ENCODE measurements at regions not wholly inside any gene's neighbourhood (a gene's known extent, or its start where the extent isn't known, plus 50 kb on each side); places are given as distances from the start of the nearest gene placed in this dataset.

DNA sequence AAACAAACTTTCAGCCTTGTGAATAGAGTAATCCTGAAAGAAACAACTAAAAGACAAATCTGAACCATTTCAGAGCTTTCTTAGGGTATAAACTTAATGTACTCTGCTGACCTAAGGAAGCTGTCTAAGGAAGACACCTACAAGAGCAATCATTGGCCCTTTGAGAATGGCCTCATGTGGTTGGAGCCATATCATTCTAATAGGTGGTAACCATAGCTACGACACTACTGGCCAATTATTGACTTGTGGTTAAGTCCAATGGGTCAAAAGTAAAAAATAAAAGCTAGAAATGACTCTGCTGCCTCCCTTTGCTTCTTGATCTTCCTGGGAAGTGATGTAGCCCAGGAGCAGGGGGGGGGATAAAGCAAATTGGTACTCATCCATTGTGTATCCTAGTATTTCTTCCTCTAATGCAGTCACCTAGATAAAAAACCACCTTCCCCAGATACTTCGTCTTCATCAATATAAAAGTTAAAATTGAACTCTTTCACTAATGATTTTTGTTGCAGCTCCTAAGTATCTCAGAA is 547.0 kb downstream of the ARAP2 start:
- no peak for DNase-seq (ENCODE audit: extremely low read depth in 1 of 11, low read depth in 9 of 11, low spot score in 4 of 11)

GRCh38 chr4:35700663-35701062 is 543.7 kb downstream of the ARAP2 start:
- DNase-seq (ENCODE audit: extremely low read depth in 1 of 11, low read depth in 9 of 11, low spot score in 4 of 11) = no peak

GRCh38 chr4:35709080-35709479 is 535.2 kb downstream of the ARAP2 start:
- no peak for DNase-seq (ENCODE audit: extremely low read depth in 1 of 11, low read depth in 9 of 11, low spot score in 4 of 11)

GRCh38 chr4:35710343-35710742 is 534.0 kb downstream of the ARAP2 start:
- DNase-seq (ENCODE audit: extremely low read depth in 1 of 11, low read depth in 9 of 11, low spot score in 4 of 11) = no peak

DNA sequence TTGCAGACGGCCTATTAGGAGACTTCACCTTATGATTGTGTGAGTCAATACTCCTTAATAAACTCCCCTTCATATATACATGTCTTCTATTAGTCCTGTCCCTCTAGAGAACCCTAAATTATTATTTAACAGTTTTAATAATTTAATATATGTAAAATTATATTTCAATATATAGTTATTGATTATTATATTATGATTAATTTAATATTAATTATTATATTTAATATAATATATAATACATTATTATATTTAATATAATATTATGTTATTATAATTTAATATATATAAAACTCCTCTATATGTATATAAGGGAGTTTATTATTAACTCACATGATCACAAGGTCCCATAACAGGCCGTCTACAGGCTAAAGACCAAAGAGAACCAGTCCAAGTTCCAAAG is 533.2 kb downstream of the ARAP2 start:
- DNase-seq (ENCODE audit: extremely low read depth in 1 of 11, low read depth in 9 of 11, low spot score in 4 of 11) = no peak

GRCh38 chr4:35723973-35724372 is 520.3 kb downstream of the ARAP2 start:
- DNase-seq (ENCODE audit: extremely low read depth in 1 of 11, low read depth in 9 of 11, low spot score in 4 of 11) = no peak

DNA sequence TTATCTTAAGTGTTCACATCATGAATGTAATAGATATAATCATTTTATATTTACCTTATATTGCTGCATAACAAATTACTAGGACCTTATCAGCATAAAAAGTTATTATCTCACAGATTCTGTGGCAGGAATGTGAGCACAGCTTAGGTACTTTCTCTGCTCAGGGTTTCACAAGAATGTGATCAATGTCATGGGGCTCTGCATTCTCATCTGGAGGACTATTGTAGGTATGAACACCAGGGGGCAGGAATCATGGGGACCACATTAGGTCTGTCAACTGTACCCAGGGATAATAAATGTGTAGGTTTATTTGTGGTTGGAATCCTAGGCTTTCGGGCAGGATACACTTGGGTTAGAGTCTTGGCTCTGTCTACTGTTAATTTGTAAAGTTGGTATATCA is 519.2 kb downstream of the ARAP2 start:
- DNase-seq (ENCODE audit: extremely low read depth in 1 of 11, low read depth in 9 of 11, low spot score in 4 of 11) = no peak

DNA sequence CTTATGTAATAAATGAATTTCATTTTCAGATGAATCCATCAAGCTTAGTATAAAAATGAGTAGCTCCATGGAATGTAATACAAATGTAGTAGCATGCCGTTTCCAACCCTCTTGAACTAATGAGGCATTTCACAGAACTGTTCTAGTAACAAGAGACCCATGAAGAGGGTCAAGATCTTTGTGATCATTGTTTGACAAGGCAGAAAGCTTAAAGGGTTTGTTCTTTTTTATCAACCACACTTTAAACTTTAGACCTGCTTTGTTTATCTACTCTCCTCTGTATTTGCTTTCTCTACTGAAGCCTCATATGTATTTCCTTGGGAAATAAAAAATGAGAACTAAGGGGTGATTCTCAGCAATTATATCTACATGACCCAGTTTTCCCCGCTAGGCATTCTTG is 513.9 kb downstream of the ARAP2 start:
- no peak for DNase-seq (ENCODE audit: extremely low read depth in 1 of 11, low read depth in 9 of 11, low spot score in 4 of 11)

DNA sequence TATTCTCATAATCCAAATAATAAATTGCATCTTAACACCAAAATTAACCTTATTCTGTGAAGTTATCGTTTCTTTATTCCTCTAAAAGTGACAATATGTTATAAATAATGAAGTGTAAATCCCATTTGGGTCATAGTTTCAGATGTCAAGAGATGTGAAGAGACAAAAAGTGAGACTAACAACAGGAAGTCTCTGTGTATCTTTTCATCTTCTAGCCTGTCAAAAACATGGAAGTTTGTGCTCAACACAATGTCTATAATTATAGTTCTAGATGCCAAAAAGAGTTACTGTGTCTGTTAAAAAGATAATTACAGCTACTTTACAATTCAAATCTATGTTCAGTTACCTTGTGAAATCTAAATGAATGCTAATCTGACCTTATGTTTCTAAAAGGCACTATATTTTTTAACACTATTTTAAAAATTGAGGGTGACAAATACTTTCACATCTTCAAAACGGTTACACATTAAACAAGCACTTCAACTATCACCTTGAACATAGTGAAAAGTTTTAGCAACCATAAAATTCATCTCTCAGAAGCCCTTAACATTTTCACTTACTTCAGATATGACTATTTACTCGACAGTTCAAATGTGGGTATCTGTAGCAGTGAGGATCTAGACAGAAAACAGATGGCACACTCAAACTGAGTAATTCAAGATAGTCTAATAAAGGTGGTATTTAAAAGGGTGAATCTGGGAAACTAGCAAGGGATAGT is 509.8 kb downstream of the ARAP2 start:
- no peak for DNase-seq (ENCODE audit: extremely low read depth in 1 of 11, low read depth in 9 of 11, low spot score in 4 of 11)

DNA sequence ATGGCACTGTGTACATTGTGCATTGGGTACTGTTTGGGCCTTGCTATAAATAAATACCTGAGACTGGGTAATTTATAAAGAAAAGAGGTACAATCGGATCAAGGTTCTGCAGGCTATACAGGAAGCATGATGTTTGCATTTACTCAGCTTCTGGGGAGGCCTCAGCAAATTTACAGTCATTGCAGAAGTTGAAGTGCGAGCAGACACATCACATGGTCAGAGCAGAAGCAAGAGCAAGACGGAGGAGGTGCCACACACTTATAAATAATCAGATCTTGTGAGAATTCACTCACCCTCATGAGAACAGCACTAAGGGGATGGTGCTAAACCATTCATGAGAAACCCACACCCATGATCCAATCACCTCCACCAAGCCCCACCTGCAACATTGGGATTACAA is 505.0 kb downstream of the ARAP2 start:
- no peak for DNase-seq (ENCODE audit: extremely low read depth in 1 of 11, low read depth in 9 of 11, low spot score in 4 of 11)

DNA sequence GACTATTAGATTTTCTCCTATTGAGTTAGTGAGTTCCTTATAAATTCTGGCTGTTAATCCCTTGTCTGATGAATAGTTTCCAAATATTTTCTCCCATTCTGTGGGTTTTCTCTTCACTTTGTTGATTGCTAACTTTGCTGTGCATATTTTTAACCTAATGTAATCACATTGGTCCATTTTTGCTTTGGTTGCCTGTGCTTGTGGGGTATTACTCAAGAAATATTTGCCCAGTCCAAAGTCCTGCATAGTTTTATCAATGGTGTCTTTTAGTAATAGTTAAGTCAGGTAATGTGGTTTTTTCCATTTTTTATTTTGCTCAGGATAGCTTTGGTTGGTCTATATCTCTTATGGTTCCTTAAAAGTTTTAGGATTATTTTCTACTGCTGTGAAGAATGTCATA is 490.3 kb downstream of the ARAP2 start:
- DNase-seq (ENCODE audit: extremely low read depth in 1 of 11, low read depth in 9 of 11, low spot score in 4 of 11) = no peak

DNA sequence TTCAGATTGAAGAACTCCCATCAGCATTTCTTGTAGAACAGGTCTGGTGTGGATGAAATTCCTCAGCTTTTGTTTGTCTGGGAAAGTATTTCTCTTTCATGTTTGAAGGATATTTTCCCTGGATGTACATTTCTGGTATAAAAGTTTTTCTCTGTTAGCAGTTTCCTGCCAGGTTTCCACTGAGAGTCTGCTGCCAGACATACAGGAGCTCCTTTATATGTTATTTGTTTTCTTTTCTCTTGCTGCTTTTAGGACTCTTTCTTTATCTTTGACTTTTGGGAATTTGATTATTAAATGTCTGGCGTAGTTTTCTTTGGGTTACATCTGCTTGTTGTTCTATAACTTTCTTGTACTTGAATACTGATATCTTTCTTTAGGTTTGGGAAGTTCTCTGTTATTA is 486.5 kb downstream of the ARAP2 start:
- DNase-seq (ENCODE audit: extremely low read depth in 1 of 11, low read depth in 9 of 11, low spot score in 4 of 11) = no peak

GRCh38 chr4:35760807-35761206 is 483.5 kb downstream of the ARAP2 start:
- no peak for DNase-seq (ENCODE audit: extremely low read depth in 1 of 11, low read depth in 9 of 11, low spot score in 4 of 11)

GRCh38 chr4:35771571-35771970 is 472.7 kb downstream of the ARAP2 start:
- DNase-seq (ENCODE audit: extremely low read depth in 1 of 11, low read depth in 9 of 11, low spot score in 4 of 11) = peak in 9 of 11 donors; percentile 12 to 25 (median 18)

GRCh38 chr4:35772291-35772690 is 472.0 kb downstream of the ARAP2 start:
- DNase-seq (ENCODE audit: extremely low read depth in 1 of 11, low read depth in 9 of 11, low spot score in 4 of 11) = no peak

DNA sequence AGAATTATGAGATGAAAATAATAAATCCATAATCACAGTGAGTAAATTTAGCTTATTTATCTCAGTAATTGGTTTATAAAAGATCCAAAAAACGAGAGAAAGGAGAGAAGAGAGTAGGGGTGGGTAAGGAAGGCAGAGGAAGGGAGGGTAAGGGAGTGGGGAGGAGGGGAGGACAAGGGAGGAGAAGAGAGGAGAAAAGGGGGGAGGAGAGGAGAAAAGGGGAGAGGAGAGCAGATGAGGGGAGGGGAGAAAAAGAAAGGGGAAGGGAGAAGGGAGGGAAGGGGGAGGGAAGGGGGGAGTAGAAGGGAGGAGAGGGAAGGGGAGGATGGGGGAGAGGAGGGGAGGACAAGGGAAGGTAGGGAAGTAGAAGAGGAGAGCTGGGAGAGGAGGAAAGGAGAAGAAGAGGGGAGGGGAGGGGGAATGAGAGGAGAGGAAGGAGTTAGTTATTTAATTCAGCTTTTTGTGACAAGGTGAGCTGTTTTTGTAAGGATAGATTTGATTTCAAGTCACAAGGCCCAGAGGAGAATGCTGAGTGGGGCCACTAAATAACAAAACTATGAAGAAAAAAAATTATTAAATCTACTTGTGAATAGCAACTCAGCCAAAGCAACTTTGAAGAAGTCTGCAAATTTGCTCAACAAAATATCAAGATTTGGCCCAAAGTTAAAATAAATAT is 454.3 kb downstream of the ARAP2 start:
- no peak for DNase-seq (ENCODE audit: extremely low read depth in 1 of 11, low read depth in 9 of 11, low spot score in 4 of 11)

GRCh38 chr4:35793045-35793722 is 451.1 kb downstream of the ARAP2 start:
- no peak for DNase-seq (ENCODE audit: extremely low read depth in 1 of 11, low read depth in 9 of 11, low spot score in 4 of 11)

- no peak for DNase-seq (ENCODE audit: extremely low read depth in 1 of 11, low read depth in 9 of 11, low spot score in 4 of 11)
Measured at GRCh38 chr4:35793766-35794165, 450.5 kb downstream of the ARAP2 start.

DNA sequence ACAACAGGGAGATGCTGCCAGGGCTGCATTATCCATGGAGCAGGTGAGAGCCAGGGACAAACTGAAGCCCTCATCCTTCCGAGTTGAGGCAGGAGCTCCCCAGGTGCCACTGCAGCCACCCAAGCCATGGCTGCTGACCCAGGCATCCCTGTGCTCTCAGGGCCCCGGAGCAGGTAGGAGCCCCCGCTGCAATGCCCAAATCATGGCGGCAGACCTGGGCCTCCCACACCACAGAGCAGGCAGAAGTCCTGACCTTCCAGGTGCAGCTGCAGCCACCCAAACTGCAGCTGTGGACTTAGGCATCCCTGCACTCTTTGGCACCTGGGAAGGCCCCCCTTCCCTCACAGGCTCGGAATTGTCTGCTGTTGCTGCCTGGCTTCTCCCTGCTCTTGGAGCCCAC is 443.6 kb downstream of the ARAP2 start:
- no peak for DNase-seq (ENCODE audit: extremely low read depth in 1 of 11, low read depth in 9 of 11, low spot score in 4 of 11)

DNA sequence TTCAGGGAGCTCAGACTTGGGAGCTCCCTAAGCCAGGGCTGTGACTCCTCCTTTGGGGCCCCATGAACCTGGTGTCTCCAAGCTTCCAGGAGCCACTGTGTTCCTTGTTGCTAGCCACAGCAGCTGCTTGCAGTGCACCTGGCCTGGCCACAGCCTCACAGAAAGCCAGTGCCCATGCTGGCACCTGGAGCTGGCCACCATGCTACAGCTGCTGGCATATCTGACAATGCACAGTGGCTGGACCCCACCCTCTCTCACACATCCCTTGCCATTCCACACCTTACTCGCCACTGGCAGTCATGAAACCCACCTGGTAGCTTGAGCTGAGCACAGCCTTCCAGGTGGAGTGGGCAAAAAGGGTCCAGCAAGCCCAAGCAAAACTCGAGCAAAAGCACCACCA is 441.7 kb downstream of the ARAP2 start:
- no peak for DNase-seq (ENCODE audit: extremely low read depth in 1 of 11, low read depth in 9 of 11, low spot score in 4 of 11)
